T-helper 1 cell treated with Interleukin-12 subunit alpha and Interleukin-12 subunit beta and Interleukin-4 antibody, amounts not matched to agents 30 μg/mL and 1 μg/mL, for 36 hours (primary cell): ENCODE measurements at regions not wholly inside any gene's neighbourhood (a gene's known extent, or its start where the extent isn't known, plus 50 kb on each side); places are given as distances from the start of the nearest gene placed in this dataset.
A peak's percentile ranks its signal among the peaks of the same experiment; 100 is the strongest.
"Not testable (repeated sequence)": the region's sequence is repeated elsewhere in the genome, so short reads cannot be mapped to it uniquely, and the experiment has no call there.

ENCODE experiments used
- H3K27ac Mint-ChIP-seq: one replicate; pipeline ENCODE4 v1.8.0; 2021; ENCODE audit warnings: mild to moderate bottlenecking, mixed read lengths
- H3K27me3 Mint-ChIP-seq: one replicate; pipeline ENCODE4 v1.8.0; 2021; ENCODE audit warnings: low read depth, mixed read lengths
- H3K36me3 Mint-ChIP-seq: one replicate; pipeline ENCODE4 v1.8.0; 2021; ENCODE audit warnings: low read depth, mixed read lengths
- H3K4me1 Mint-ChIP-seq: one replicate; pipeline ENCODE4 v1.8.0; 2021; ENCODE audit warnings: low read depth, mixed read lengths
- H3K4me3 Mint-ChIP-seq: one replicate; pipeline ENCODE4 v1.8.0; 2021; ENCODE audit warnings: mild to moderate bottlenecking, moderate library complexity, mixed read lengths
- H3K9me3 Mint-ChIP-seq: one replicate; pipeline ENCODE4 v1.8.0; 2021; ENCODE audit warnings: mixed read lengths

GRCh38 chr18:961644-962355, 57.1 kb downstream of the ADCYAP1 start:
- Mint-ChIP-seq H3K9me3 (no peaks in the 10 kb centered on the region), H3K4me1 (peaks cover 3% of the 10 kb centered on the region), H3K27ac (no peak overlapping the region), H3K36me3 (no peaks in the 10 kb centered on the region), H3K27me3 (peaks cover 10% of the 10 kb centered on the region), H3K4me3 (no peak overlapping the region)

GRCh38 chr18:963276-963675, 58.6 kb downstream of the ADCYAP1 start:
- Mint-ChIP-seq H3K4me1 (peaks cover 3% of the 10 kb centered on the region), H3K27ac (no peak overlapping the region), H3K36me3 (no peaks in the 10 kb centered on the region), H3K4me3 (no peak overlapping the region), H3K27me3 (peaks cover 10% of the 10 kb centered on the region), H3K9me3 (no peaks in the 10 kb centered on the region)

GRCh38 chr18:965921-966758, 61.5 kb downstream of the ADCYAP1 start:
- no peaks in the 10 kb centered on the region for H3K36me3 Mint-ChIP-seq
- H3K27ac Mint-ChIP-seq: no peak overlapping the region
- peaks cover 3% of the 10 kb centered on the region for H3K4me1 Mint-ChIP-seq
- peaks cover 10% of the 10 kb centered on the region for H3K27me3 Mint-ChIP-seq
- no peak overlapping the region for H3K4me3 Mint-ChIP-seq
- H3K9me3 Mint-ChIP-seq: no peaks in the 10 kb centered on the region

- H3K4me1 Mint-ChIP-seq: peaks cover 1% of the 10 kb centered on the region
- no peaks in the 10 kb centered on the region for H3K36me3 Mint-ChIP-seq
- H3K9me3 Mint-ChIP-seq: no peaks in the 10 kb centered on the region
- peaks cover 5% of the 10 kb centered on the region for H3K27me3 Mint-ChIP-seq
- H3K27ac Mint-ChIP-seq: no peak overlapping the region
- H3K4me3 Mint-ChIP-seq: no peak overlapping the region
Measured at GRCh38 chr18:966759-967576, 62.3 kb downstream of the ADCYAP1 start.

- not testable (repeated sequence) for H3K4me3 Mint-ChIP-seq, H3K27me3 Mint-ChIP-seq, H3K36me3 Mint-ChIP-seq, H3K27ac Mint-ChIP-seq, H3K4me1 Mint-ChIP-seq, H3K9me3 Mint-ChIP-seq
Measured at GRCh38 chr18:968910-969309, 64.2 kb downstream of the ADCYAP1 start.

- H3K4me3 Mint-ChIP-seq, H3K27ac Mint-ChIP-seq, H3K27me3 Mint-ChIP-seq, H3K4me1 Mint-ChIP-seq, H3K36me3 Mint-ChIP-seq, H3K9me3 Mint-ChIP-seq: not testable (repeated sequence)
Measured at GRCh38 chr18:969311-969710, 64.6 kb downstream of the ADCYAP1 start.

GRCh38 chr18:974606-975005, 69.9 kb downstream of the ADCYAP1 start:
- peaks cover 17% of the 10 kb centered on the region for H3K9me3 Mint-ChIP-seq
- H3K36me3 Mint-ChIP-seq, H3K27ac Mint-ChIP-seq, H3K4me1 Mint-ChIP-seq, H3K4me3 Mint-ChIP-seq, H3K27me3 Mint-ChIP-seq: not testable (repeated sequence)

GRCh38 chr18:976393-977128, 71.9 kb downstream of the ADCYAP1 start:
- not testable (repeated sequence) for H3K4me1 Mint-ChIP-seq, H3K27me3 Mint-ChIP-seq, H3K36me3 Mint-ChIP-seq, H3K27ac Mint-ChIP-seq
- Mint-ChIP-seq H3K4me3 (peak overlapping the region; percentile 22), H3K9me3 (peaks cover 17% of the 10 kb centered on the region)

GRCh38 chr18:977327-977726, 72.7 kb downstream of the ADCYAP1 start:
- not testable (repeated sequence) for H3K27me3 Mint-ChIP-seq, H3K4me1 Mint-ChIP-seq, H3K27ac Mint-ChIP-seq, H3K36me3 Mint-ChIP-seq, H3K4me3 Mint-ChIP-seq
- peaks cover 17% of the 10 kb centered on the region for H3K9me3 Mint-ChIP-seq

- H3K27me3 Mint-ChIP-seq, H3K4me3 Mint-ChIP-seq, H3K4me1 Mint-ChIP-seq, H3K27ac Mint-ChIP-seq, H3K36me3 Mint-ChIP-seq: not testable (repeated sequence)
- peaks cover 17% of the 10 kb centered on the region for H3K9me3 Mint-ChIP-seq
Measured at GRCh38 chr18:977732-978131, 73.1 kb downstream of the ADCYAP1 start.

GRCh38 chr18:980586-980985, 75.9 kb downstream of the ADCYAP1 start:
- Mint-ChIP-seq H3K9me3 (peaks cover 17% of the 10 kb centered on the region), H3K27ac (no peak overlapping the region), H3K4me3 (no peak overlapping the region), H3K36me3 (peaks cover 2% of the 10 kb centered on the region), H3K27me3 (no peaks in the 10 kb centered on the region), H3K4me1 (no peaks in the 10 kb centered on the region)

GRCh38 chr18:984004-984403, 79.3 kb downstream of the ADCYAP1 start:
- Mint-ChIP-seq H3K27me3 (no peaks in the 10 kb centered on the region), H3K27ac (no peak overlapping the region), H3K4me1 (no peaks in the 10 kb centered on the region), H3K9me3 (no peaks in the 10 kb centered on the region), H3K36me3 (no peaks in the 10 kb centered on the region), H3K4me3 (no peak overlapping the region)

- Mint-ChIP-seq H3K4me1 (no peaks in the 10 kb centered on the region), H3K4me3 (no peak overlapping the region), H3K9me3 (no peaks in the 10 kb centered on the region), H3K36me3 (no peaks in the 10 kb centered on the region), H3K27me3 (no peaks in the 10 kb centered on the region), H3K27ac (no peak overlapping the region)
Measured at GRCh38 chr18:985212-985661, 80.6 kb downstream of the ADCYAP1 start.

GRCh38 chr18:986051-986450, 81.4 kb downstream of the ADCYAP1 start:
- Mint-ChIP-seq H3K36me3 (no peaks in the 10 kb centered on the region), H3K4me3 (no peak overlapping the region), H3K9me3 (no peaks in the 10 kb centered on the region), H3K27ac (no peak overlapping the region), H3K27me3 (no peaks in the 10 kb centered on the region), H3K4me1 (no peaks in the 10 kb centered on the region)
